ENCODE measurements at regions not wholly inside any gene's neighbourhood (a gene's known extent, or its start where the extent isn't known, plus 50 kb on each side); places are given as distances from the start of the nearest gene placed in this dataset.

DNA sequence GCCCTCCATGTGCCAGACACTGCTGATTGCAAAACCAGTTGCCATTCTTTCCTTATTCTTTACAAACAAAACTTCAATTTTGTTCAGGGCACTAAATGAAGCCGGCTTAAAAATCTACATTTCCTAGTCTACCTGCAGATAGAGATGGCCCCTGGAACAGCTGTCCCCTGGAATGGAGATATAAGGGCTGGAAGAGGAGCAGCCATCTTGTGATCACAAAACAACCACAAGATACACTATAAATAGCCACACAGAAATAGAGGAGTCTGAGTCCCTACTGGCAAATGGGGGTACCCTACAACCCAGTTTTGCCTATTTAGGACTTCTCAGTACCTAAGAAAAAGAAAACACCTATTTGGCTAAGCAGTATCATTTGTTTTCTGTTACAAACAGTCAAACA is 115.9 kb upstream of the BEND6 start:
- TF ChIP-seq, protein P1, sequence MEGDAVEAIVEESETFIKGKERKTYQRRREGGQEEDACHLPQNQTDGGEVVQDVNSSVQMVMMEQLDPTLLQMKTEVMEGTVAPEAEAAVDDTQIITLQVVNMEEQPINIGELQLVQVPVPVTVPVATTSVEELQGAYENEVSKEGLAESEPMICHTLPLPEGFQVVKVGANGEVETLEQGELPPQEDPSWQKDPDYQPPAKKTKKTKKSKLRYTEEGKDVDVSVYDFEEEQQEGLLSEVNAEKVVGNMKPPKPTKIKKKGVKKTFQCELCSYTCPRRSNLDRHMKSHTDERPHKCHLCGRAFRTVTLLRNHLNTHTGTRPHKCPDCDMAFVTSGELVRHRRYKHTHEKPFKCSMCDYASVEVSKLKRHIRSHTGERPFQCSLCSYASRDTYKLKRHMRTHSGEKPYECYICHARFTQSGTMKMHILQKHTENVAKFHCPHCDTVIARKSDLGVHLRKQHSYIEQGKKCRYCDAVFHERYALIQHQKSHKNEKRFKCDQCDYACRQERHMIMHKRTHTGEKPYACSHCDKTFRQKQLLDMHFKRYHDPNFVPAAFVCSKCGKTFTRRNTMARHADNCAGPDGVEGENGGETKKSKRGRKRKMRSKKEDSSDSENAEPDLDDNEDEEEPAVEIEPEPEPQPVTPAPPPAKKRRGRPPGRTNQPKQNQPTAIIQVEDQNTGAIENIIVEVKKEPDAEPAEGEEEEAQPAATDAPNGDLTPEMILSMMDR (IDR thresholded peaks at IDR 0.05; ENCODE audit: poor library complexity, severe bottlenecking), result no peak
- no peak for ATAC-seq (ENCODE audit: low read depth)
- no peaks in the 10 kb centered on the region for H3K9me3 ChIP-seq (ENCODE audit: severe bottlenecking)
- no peak for DNase-seq (ENCODE audit: low spot score)
- H3K27ac ChIP-seq (ENCODE audit: poor library complexity, severe bottlenecking), result no peak overlapping the region
- H3K27me3 ChIP-seq (ENCODE audit: insufficient read depth, poor library complexity, severe bottlenecking), result no peaks in the 10 kb centered on the region
- peaks cover 35% of the 10 kb centered on the region for H3K4me1 ChIP-seq (ENCODE audit: insufficient read depth, poor library complexity, severe bottlenecking)
- no peak overlapping the region for H3K4me3 ChIP-seq (ENCODE audit: severe bottlenecking)
- H3K36me3 ChIP-seq (ENCODE audit: low read depth), result no peaks in the 10 kb centered on the region

DNA sequence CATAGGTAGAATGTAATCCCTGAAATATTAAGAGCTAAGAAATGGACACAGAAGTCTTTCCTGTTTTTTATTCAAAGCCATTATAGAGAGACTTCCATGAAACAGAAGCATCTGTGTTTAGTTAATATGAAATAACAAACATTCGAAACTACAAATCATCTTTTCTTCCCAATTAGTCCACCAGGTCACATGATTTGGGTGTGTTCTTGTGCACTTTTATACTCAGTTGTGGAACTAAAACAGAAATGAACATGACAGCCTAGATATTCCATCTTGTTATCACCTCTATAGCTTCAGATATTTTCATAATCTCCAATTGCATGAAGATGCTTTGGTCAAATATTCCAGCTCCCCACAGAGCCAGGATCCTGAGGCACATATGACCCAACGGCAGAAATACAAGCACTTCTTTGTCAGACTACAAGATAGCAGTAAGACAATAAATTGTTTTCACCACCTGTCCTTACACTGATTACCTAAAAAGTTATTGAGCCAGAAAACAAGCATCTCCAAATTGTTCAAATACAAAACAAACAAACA is 116.8 kb upstream of the BEND6 start:
- no peaks in the 10 kb centered on the region for H3K36me3 ChIP-seq (ENCODE audit: low read depth)
- no peaks in the 10 kb centered on the region for H3K9me3 ChIP-seq (ENCODE audit: severe bottlenecking)
- H3K4me1 ChIP-seq (ENCODE audit: insufficient read depth, poor library complexity, severe bottlenecking), result peaks cover 35% of the 10 kb centered on the region
- DNase-seq (ENCODE audit: low spot score) (no peak), ATAC-seq (ENCODE audit: low read depth) (no peak)
- TF ChIP-seq, protein P1 (IDR thresholded peaks at IDR 0.05; ENCODE audit: poor library complexity, severe bottlenecking), result no peak
- no peak overlapping the region for H3K4me3 ChIP-seq (ENCODE audit: severe bottlenecking)
- no peak overlapping the region for H3K27ac ChIP-seq (ENCODE audit: poor library complexity, severe bottlenecking)
- H3K27me3 ChIP-seq (ENCODE audit: insufficient read depth, poor library complexity, severe bottlenecking), result no peaks in the 10 kb centered on the region

DNA sequence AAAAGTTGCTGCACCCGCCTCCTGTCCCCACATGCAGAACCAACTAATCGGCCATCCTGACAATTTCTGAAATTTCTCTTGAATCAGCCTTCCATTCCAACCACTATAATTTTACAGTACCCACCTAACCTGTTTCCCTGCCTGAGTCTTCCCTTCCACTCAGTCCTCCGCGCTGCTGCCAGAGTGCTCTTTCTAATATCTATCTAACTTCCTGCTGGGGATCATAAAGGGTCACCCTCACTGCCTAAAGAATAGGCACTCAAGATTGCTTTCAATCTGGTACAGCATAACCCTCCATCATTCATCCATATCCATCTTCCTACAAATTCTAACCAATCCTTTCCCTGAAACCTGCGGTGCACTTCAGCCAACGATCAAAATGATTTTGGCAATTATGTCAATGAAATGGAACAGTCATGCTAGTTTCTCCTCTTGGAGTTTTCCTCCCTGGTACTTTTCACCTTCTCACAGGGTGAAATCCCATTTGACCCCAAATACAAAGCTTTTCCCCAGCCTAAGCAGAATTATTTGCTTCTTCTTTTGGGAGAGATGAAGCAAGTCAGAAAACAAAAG is 117.5 kb upstream of the BEND6 start:
- TF ChIP-seq, protein P1 (IDR thresholded peaks at IDR 0.05; ENCODE audit: poor library complexity, severe bottlenecking), result no peak
- Histone ChIP-seq H3K27ac (ENCODE audit: poor library complexity, severe bottlenecking) (no peak overlapping the region), H3K27me3 (ENCODE audit: insufficient read depth, poor library complexity, severe bottlenecking) (no peaks in the 10 kb centered on the region), H3K4me1 (ENCODE audit: insufficient read depth, poor library complexity, severe bottlenecking) (peaks cover 35% of the 10 kb centered on the region), H3K36me3 (ENCODE audit: low read depth) (no peaks in the 10 kb centered on the region), H3K4me3 (ENCODE audit: severe bottlenecking) (no peak overlapping the region), H3K9me3 (ENCODE audit: severe bottlenecking) (no peaks in the 10 kb centered on the region)
- ATAC-seq (ENCODE audit: low read depth) (no peak), DNase-seq (ENCODE audit: low spot score) (no peak)

DNA sequence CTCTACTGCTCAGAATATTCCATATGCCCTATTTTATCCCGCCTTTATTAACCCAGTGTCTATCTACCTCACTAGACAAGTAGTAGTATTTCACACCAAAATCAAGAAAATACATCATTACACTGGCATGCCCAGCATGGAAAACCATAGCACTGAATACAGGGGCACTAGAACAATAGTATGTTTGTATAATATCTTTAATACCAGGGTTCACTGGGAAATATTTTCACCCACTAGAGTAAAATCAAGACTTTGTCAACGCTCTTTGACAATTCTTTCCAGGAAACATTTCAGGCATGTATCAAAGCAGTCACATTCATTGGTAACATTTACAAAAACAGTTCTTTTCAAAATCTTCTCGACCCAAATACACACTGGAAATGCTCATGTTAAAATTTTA is 119.3 kb upstream of the BEND6 start:
- Histone ChIP-seq H3K27ac (ENCODE audit: poor library complexity, severe bottlenecking) (no peak overlapping the region), H3K9me3 (ENCODE audit: severe bottlenecking) (no peaks in the 10 kb centered on the region), H3K36me3 (ENCODE audit: low read depth) (no peaks in the 10 kb centered on the region), H3K4me1 (ENCODE audit: insufficient read depth, poor library complexity, severe bottlenecking) (peaks cover 19% of the 10 kb centered on the region), H3K4me3 (ENCODE audit: severe bottlenecking) (no peak overlapping the region), H3K27me3 (ENCODE audit: insufficient read depth, poor library complexity, severe bottlenecking) (no peaks in the 10 kb centered on the region)
- ATAC-seq (ENCODE audit: low read depth) (no peak), DNase-seq (ENCODE audit: low spot score) (no peak)
- TF ChIP-seq, protein P1 (IDR thresholded peaks at IDR 0.05; ENCODE audit: poor library complexity, severe bottlenecking), result no peak

DNA sequence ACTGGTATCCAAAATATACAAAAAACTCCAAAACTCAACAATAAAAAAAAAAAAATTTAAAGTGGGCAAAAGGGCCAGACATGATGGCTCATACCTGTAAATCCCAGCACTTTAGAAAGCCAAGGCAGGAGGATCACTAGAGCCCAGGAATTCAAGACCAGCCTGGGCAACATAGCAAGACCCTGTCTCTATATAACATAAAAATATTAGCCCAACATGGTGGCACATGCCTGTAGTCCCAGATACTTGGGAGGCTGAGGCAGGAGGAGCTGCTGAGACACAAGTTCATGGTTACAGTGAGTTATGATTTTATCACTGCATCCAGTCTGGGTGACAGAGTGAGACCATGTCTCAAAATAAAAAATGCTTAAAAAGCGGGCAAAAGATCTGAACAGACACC is 121.0 kb upstream of the BEND6 start:
- TF ChIP-seq, protein P1 (IDR thresholded peaks at IDR 0.05; ENCODE audit: poor library complexity, severe bottlenecking), result no peak
- Histone ChIP-seq H3K4me1 (ENCODE audit: insufficient read depth, poor library complexity, severe bottlenecking) (peaks cover 4% of the 10 kb centered on the region), H3K9me3 (ENCODE audit: severe bottlenecking) (no peaks in the 10 kb centered on the region), H3K4me3 (ENCODE audit: severe bottlenecking) (no peak overlapping the region), H3K36me3 (ENCODE audit: low read depth) (no peaks in the 10 kb centered on the region), H3K27ac (ENCODE audit: poor library complexity, severe bottlenecking) (no peak overlapping the region), H3K27me3 (ENCODE audit: insufficient read depth, poor library complexity, severe bottlenecking) (no peaks in the 10 kb centered on the region)
- no peak for DNase-seq (ENCODE audit: low spot score)
- ATAC-seq (ENCODE audit: low read depth), result no peak
